ENCODE measurements at regions not wholly inside any gene's neighbourhood (a gene's known extent, or its start where the extent isn't known, plus 50 kb on each side); places are given as distances from the start of the nearest gene placed in this dataset.

DNA sequence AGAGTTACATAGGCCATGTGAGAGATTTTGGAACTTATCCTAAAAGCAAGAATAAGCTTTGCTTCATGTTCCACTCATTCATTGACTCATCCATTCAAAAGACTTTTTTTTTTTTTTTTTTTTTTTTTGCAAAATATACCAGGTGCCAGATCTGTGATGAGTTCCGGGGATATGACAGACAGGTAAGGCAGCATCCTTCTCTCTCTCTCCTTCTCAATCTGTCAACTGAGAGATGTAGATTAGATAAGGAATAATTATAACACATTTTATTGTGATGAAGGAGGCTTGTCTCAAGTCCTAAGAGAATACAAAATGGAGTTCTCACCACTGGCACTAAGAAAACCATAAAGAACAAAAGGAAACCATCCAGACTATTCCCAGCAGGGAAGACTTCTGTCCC is 190.2 kb upstream of the CPEB2 start:
- no peaks in the 10 kb centered on the region for H3K27me3 ChIP-seq (ENCODE audit: control insufficient read depth, insufficient read depth, low read length, poor library complexity, severe bottlenecking)
- no CpG with 5 or more reads among the region's 1 CpG for WGBS, 2 experiments (ENCODE audit: insufficient coverage in 1 of 2, insufficient read length in 1 of 2)
- no peaks in the 10 kb centered on the region for H3K9me3 ChIP-seq (ENCODE audit: control insufficient read depth, low read length)
- Mint-ChIP-seq H3K36me3 (ENCODE audit: low read depth) (no peaks in the 10 kb centered on the region), H3K4me3 (no peak overlapping the region), H3K9me3 (no peaks in the 10 kb centered on the region), H3K27ac (no peak overlapping the region), H3K27me3 (ENCODE audit: insufficient read depth) (no peaks in the 10 kb centered on the region), H3K4me1 (peaks cover 4% of the 10 kb centered on the region)
- no peaks in the 10 kb centered on the region for H3K4me1 ChIP-seq (ENCODE audit: control insufficient read depth, insufficient read depth, low read length)
- no peak for DNase-seq
- TF ChIP-seq, protein P1, sequence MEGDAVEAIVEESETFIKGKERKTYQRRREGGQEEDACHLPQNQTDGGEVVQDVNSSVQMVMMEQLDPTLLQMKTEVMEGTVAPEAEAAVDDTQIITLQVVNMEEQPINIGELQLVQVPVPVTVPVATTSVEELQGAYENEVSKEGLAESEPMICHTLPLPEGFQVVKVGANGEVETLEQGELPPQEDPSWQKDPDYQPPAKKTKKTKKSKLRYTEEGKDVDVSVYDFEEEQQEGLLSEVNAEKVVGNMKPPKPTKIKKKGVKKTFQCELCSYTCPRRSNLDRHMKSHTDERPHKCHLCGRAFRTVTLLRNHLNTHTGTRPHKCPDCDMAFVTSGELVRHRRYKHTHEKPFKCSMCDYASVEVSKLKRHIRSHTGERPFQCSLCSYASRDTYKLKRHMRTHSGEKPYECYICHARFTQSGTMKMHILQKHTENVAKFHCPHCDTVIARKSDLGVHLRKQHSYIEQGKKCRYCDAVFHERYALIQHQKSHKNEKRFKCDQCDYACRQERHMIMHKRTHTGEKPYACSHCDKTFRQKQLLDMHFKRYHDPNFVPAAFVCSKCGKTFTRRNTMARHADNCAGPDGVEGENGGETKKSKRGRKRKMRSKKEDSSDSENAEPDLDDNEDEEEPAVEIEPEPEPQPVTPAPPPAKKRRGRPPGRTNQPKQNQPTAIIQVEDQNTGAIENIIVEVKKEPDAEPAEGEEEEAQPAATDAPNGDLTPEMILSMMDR (conservative IDR thresholded peaks at IDR 0.05) = no peak
- no peak overlapping the region for H3K4me3 ChIP-seq (ENCODE audit: low read length)
- no peak overlapping the region for H3K9ac ChIP-seq (ENCODE audit: extremely low read depth, low read length, poor library complexity, severe bottlenecking)
- H3K36me3 ChIP-seq (ENCODE audit: control insufficient read depth, insufficient read depth, low read length) = no peaks in the 10 kb centered on the region
- H3K27ac ChIP-seq (ENCODE audit: low read depth, low read length) = no peak overlapping the region

DNA sequence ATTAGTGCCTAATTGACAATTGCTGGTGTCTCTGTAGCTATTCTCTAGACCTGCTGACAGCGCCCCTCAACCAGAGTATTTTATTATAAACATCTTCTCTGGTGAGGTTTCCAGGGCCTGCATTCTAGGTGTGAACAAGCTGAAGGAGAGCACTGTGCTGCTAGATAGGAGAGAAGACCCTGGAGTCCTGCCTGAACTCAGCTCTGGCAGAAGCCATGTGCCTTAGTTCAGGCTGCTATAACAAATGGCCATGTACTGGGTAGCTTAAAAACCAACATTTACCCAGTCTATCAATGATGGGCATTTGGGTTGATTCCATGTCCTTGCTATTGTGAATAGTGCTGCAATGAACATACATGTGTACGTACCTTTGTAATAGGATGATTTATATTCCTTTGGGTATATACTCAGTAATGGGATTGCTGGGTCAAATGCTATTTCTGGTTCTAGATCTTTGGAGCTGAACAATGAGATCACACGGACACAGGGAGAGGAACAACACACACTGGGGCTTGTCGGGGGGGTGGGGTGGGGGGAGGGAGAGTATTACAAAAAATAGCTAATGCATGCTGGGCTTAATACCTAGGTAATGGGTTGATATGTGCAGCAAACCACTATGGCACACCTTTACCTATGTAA is 185.5 kb upstream of the CPEB2 start:
- Mint-ChIP-seq H3K9me3 (no peaks in the 10 kb centered on the region), H3K27ac (no peak overlapping the region), H3K36me3 (ENCODE audit: low read depth) (no peaks in the 10 kb centered on the region), H3K4me1 (peaks cover 4% of the 10 kb centered on the region), H3K27me3 (ENCODE audit: insufficient read depth) (no peaks in the 10 kb centered on the region), H3K4me3 (no peak overlapping the region)
- Histone ChIP-seq H3K4me3 (ENCODE audit: low read length) (no peak overlapping the region), H3K27ac (ENCODE audit: low read depth, low read length) (no peak overlapping the region), H3K27me3 (ENCODE audit: control insufficient read depth, insufficient read depth, low read length, poor library complexity, severe bottlenecking) (no peaks in the 10 kb centered on the region), H3K4me1 (ENCODE audit: control insufficient read depth, insufficient read depth, low read length) (no peaks in the 10 kb centered on the region), H3K36me3 (ENCODE audit: control insufficient read depth, insufficient read depth, low read length) (no peaks in the 10 kb centered on the region), H3K9me3 (ENCODE audit: control insufficient read depth, low read length) (no peaks in the 10 kb centered on the region), H3K9ac (ENCODE audit: extremely low read depth, low read length, poor library complexity, severe bottlenecking) (no peak overlapping the region)
- 92% methylated on average over 4 of the region's 4 CpGs; no CpG with 5 or more reads in 1 of the 2 experiments for WGBS, 2 experiments (ENCODE audit: insufficient coverage in 1 of 2, insufficient read length in 1 of 2)
- no peak for DNase-seq
- TF ChIP-seq, protein P1 (conservative IDR thresholded peaks at IDR 0.05) = no peak

- Mint-ChIP-seq H3K4me3 (no peak overlapping the region), H3K27ac (no peak overlapping the region), H3K9me3 (no peaks in the 10 kb centered on the region), H3K27me3 (ENCODE audit: insufficient read depth) (no peaks in the 10 kb centered on the region), H3K4me1 (no peaks in the 10 kb centered on the region), H3K36me3 (ENCODE audit: low read depth) (no peaks in the 10 kb centered on the region)
- TF ChIP-seq, protein P1 (conservative IDR thresholded peaks at IDR 0.05) = no peak
- no peaks in the 10 kb centered on the region for H3K4me1 ChIP-seq (ENCODE audit: control insufficient read depth, insufficient read depth, low read length)
- 82 to 93% methylated on average over 3 of the region's 3 CpGs for WGBS, 2 experiments (ENCODE audit: insufficient coverage in 1 of 2, insufficient read length in 1 of 2)
- H3K27ac ChIP-seq (ENCODE audit: low read depth, low read length) = no peak overlapping the region
- no peaks in the 10 kb centered on the region for H3K27me3 ChIP-seq (ENCODE audit: control insufficient read depth, insufficient read depth, low read length, poor library complexity, severe bottlenecking)
- no peak overlapping the region for H3K9ac ChIP-seq (ENCODE audit: extremely low read depth, low read length, poor library complexity, severe bottlenecking)
- no peaks in the 10 kb centered on the region for H3K9me3 ChIP-seq (ENCODE audit: control insufficient read depth, low read length)
- no peaks in the 10 kb centered on the region for H3K36me3 ChIP-seq (ENCODE audit: control insufficient read depth, insufficient read depth, low read length)
- no peak for DNase-seq
- no peak overlapping the region for H3K4me3 ChIP-seq (ENCODE audit: low read length)
Measured at GRCh38 chr4:14824189-14824588, 178.1 kb upstream of the CPEB2 start.
